AG04449 (cell line): ENCODE measurements at regions not wholly inside any gene's neighbourhood (a gene's known extent, or its start where the extent isn't known, plus 50 kb on each side); places are given as distances from the start of the nearest gene placed in this dataset.
"Not testable (repeated sequence)": the region's sequence is repeated elsewhere in the genome, so short reads cannot be mapped to it uniquely, and the experiment has no call there.

ENCODE experiments used
- CTCF ChIA-PET: fragments of 350-600 bp; formaldehyde crosslinking; extraction: SDS; loops from one replicate; lab custom pipeline; 2021; ENCODE audit warnings: antibody characterized with exemption; lab: Yijun Ruan, JAX
- POLR2A ChIA-PET: fragments of 400-600, 350-600 bp; formaldehyde crosslinking; extraction: SDS; loops from one replicate; lab custom pipeline; 2020; ENCODE audit warnings: antibody characterized with exemption, inconsistent platforms; lab: Yijun Ruan, JAX
- DNase-seq: peaks from one replicate; pipeline ENCODE4 v3.0.0-alpha.2; 2010; ENCODE audit warnings: low read depth, low spot score
- H3K4me3 ChIP-seq: 2 replicates; pipeline ENCODE4 v1.5.1; 2011; ENCODE audit warnings: low read depth, mild to moderate bottlenecking, control low read depth, low read length
- TF ChIP-seq, protein P1 (sequence below): IDR thresholded peaks from one replicate; pipeline ENCODE4 v1.5.1; 2011; ENCODE audit warnings: mild to moderate bottlenecking, moderate library complexity, low read length, control low read depth, inconsistent platforms; ENCODE audit not compliant: insufficient read depth; ENCODE audit errors: missing control alignments

DNA sequence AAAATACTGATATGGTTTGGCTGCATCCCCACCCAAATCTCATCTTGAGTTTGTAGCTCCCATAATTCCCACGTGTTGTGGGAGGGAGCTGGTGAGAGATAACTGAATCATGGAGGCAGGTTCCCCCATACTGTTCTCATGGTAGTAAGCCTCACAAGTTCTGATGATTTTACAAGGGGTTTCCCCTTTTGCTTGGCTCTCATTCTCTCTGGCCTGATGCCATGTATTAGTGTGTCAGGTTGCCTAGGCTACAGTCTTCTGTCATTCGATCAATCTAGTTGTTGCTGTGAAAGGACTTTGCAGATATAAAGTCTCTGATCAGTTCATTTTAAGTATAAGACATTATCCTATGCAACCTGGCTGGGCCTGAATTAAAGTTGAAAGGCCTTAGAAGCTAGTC, 209.3 kb upstream of the MAOA start:
- CTCF ChIA-PET = no interaction called here
- POLR2A ChIA-PET = no interaction called here
- no peak overlapping the region for H3K4me3 ChIP-seq
- no peak for DNase-seq
- TF ChIP-seq, protein P1, sequence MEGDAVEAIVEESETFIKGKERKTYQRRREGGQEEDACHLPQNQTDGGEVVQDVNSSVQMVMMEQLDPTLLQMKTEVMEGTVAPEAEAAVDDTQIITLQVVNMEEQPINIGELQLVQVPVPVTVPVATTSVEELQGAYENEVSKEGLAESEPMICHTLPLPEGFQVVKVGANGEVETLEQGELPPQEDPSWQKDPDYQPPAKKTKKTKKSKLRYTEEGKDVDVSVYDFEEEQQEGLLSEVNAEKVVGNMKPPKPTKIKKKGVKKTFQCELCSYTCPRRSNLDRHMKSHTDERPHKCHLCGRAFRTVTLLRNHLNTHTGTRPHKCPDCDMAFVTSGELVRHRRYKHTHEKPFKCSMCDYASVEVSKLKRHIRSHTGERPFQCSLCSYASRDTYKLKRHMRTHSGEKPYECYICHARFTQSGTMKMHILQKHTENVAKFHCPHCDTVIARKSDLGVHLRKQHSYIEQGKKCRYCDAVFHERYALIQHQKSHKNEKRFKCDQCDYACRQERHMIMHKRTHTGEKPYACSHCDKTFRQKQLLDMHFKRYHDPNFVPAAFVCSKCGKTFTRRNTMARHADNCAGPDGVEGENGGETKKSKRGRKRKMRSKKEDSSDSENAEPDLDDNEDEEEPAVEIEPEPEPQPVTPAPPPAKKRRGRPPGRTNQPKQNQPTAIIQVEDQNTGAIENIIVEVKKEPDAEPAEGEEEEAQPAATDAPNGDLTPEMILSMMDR = no peak

DNA sequence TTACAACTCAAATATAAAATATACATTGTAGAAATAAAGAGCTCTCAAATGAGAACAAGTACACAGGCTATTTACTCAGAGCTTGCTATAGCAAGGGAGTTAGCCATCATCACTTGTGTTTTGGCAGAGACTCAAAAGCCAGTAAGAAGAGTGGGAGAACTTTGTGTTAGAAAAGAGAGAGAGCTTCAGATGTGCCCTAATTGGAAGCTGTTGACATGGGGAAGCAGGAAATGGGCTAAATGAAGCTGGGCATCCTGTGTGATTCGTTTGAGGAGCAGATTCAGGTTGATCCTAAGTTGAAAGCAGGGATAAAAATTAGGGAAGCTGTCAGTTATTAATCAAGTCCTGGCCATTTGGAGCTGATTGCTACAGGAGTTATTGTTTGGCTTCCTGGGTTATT, 207.4 kb upstream of the MAOA start:
- POLR2A ChIA-PET = no interaction called here
- H3K4me3 ChIP-seq = no peak overlapping the region
- no peak for DNase-seq
- TF ChIP-seq, protein P1 = no peak
- CTCF ChIA-PET = no interaction called here

DNA sequence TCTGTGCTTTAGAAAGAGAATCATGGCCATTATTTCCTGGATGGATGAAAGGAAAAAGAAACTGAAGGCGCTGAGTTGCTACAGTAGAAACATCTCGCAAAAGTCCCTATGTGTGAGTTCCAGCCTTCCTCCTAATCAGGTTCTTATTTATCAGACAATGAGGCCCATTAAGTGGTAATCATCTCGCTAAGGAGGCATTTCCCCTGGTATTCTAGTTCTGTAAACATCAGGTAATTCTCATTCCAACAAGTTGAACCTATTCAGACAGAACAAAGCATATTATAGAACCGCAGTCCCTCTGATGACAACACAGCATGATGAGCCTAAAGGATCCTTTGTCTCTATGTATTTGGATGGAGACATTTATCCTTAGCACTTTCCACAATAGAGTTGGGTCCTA, 205.7 kb upstream of the MAOA start:
- no peak overlapping the region for H3K4me3 ChIP-seq
- TF ChIP-seq, protein P1 = no peak
- CTCF ChIA-PET = no interaction called here
- no peak for DNase-seq
- POLR2A ChIA-PET = no interaction called here

DNA sequence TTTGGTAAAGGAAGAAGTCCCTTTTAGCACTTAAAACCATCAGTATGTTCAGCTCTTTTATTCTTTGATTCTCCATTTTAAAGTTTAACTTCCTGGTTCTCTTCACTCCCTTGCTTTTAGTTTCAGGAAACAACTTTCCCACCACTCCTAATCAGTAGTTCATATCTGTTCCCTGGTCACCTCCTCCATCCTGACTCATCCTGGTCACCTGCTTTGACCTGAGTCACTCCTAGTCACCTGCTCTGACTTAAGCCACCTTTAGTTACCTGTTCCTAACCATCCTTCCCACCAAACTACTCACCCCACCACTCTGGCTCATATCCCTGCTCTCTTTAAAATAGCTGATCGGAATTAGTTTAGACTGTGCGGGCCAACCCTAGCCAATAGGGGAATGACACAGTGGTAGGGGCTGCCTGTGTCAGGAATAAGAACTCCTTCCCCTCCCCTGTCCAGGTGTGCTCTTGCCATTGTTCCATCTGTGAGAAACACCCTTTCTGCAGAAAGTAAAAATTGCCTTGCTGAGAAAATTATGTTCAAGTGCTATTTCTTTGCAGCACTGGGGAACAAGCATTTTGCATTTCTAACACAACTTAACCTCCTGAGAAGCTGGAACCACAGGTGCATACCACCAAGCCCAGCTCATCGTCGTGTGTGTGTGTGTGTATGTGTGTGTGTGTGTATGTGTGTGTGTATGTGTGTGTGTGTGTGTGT, 204.0 kb upstream of the MAOA start:
- POLR2A ChIA-PET, DNase-seq, H3K4me3 ChIP-seq, CTCF ChIA-PET: not testable (repeated sequence)

DNA sequence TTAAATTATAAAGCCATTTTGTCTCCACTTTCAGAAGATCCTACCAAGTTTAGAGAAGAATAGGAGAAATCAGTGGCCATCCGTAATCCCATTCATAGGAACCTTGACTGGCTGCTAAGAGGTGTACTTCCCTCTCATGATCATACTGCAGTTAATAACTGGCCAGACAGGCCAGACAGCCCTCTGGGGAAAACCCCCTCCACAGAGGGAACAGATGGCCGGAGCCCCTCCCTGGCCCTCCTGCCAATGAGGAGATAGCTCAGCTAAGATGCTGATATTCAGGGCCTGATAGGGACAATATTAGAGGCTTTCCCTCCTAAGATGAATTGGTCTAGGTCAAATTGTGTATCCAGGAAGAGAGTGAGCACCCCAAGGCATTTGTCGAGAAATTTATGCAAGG, 200.0 kb upstream of the MAOA start:
- H3K4me3 ChIP-seq = no peak overlapping the region
- no peak for DNase-seq
- ChIA-PET CTCF (no interaction called here), POLR2A (no interaction called here)
- TF ChIP-seq, protein P1 = no peak

DNA sequence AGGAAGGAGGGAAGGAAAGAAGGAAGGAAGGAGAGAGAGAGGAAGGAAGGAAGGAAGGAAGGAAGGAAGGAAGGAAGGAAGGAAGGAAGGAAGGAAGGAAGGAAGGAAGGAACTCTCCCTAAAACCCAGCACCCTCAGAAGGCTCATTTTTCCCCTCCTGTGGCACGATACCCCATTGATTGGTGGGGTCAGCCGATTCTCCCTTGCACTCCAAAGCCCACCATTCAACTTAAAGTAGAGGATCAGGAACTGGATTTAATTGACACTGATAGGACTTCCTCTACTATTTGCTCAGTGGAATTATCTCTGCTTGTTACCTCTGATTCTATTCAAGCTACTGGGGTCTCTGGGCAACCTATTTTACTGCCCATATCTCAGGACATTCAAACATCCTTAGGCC, 199.2 kb upstream of the MAOA start:
- DNase-seq = no peak
- ChIA-PET POLR2A (no interaction called here), CTCF (no interaction called here)
- no peak overlapping the region for H3K4me3 ChIP-seq
- TF ChIP-seq, protein P1 = no peak

DNA sequence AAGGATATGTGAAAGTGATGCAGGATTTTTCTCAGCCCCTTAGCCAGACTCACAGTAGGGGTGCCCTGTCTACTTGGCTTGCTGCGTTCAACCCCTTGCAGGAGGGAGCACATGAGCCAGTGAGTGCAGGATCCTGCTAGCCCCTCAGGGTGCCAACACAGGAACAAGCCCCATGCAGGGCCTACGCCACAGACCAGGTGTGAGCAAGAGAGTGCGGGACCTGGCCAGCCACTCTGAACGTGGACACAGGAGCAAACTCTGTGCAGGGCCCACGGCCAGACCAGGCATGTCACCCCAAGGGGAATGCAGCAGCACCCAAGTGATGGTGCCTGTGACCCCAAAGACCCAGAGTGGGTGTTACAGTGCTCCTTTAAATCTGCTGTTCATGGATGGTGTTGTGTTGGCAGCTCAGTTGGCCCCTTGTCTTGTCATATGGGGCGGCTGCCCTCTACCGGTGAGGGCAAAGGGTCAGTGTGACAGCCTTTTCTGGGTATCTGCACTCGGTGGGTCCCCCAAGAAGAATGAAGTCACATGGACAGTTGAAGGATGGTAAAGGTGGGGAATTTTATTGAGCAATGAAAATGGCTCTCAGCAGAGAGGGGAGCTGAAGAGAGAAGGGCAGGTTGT, 188.4 kb upstream of the MAOA start:
- TF ChIP-seq, protein P1 = no peak
- no peak overlapping the region for H3K4me3 ChIP-seq
- POLR2A ChIA-PET = no interaction called here
- CTCF ChIA-PET = no interaction called here
- DNase-seq = no peak
